ENCODE measurements at regions not wholly inside any gene's neighbourhood (a gene's known extent, or its start where the extent isn't known, plus 50 kb on each side); places are given as distances from the start of the nearest gene placed in this dataset.

GRCh38 chr6:134707342-134708031 is 242.4 kb downstream of the ALDH8A1 start:
- intact Hi-C loops (cut with micrococcal nuclease) = no loop called here
- H3K27ac ChIP-seq (ENCODE audit: insufficient read depth, low read depth, low read length) = no peak overlapping the region

More at GRCh38 chr6:134707342-134708031, 242.4 kb downstream of the ALDH8A1 start:
- H3K9ac ChIP-seq (replicated peaks; ENCODE audit: extremely low read depth, insufficient read depth, low read length) = no peak overlapping the region
- H2AFZ ChIP-seq (ENCODE audit: low read depth, low read length) = no peak overlapping the region
- H3K4me3 ChIP-seq (replicated peaks in 1 of 3; ENCODE audit: insufficient read depth in 1 of 3, low read depth in 1 of 3, low read length in 3 of 3) = no peak overlapping the region
- BruUV-seq (replicated peaks) = no TSS peak
- H3K4me1 ChIP-seq (ENCODE audit: control insufficient read depth, extremely low read depth, insufficient read depth, low read length) = no peaks in the 10 kb centered on the region
- H3K27me3 ChIP-seq (ENCODE audit: control insufficient read depth in 2 of 2, insufficient read depth in 2 of 2, low read length in 2 of 2) = peaks cover 0 to 3% of the 10 kb centered on the region in 2 experiments
- ChIA-PET POLR2A (no interaction called here), CTCF (interaction anchor here (1.8 kb wide), 1 partner anchor 10 kb away, joined by 5 read pairs; no protein-coding TSS in a partner anchor)
- DNase-seq (ENCODE audit: low read depth, low spot score) (no peak), FAIRE-seq (no peak)
- H3K79me2 ChIP-seq (ENCODE audit: control insufficient read depth, insufficient read depth, low read length) = no peaks in the 10 kb centered on the region
- dilution Hi-C loops (cut with MboI; ENCODE audit: extremely low pct_ligation_motif_present, low sequenced_read_pairs) = no loop called here
- no peak for TF ChIP-seq JUN (IDR thresholded peaks at IDR 0.05; ENCODE audit: borderline replicate concordance, insufficient read depth, insufficient read length, low read depth)
- no peak for TF ChIP-seq GATA2 (IDR thresholded peaks at IDR 0.05; ENCODE audit: insufficient read depth, insufficient read length, low read depth, low read length)
- TF ChIP-seq EZH2 (IDR thresholded peaks at IDR 0.05; ENCODE audit: borderline replicate concordance, low read depth, low read length, severe bottlenecking) = no peak
- TF ChIP-seq, protein P1, sequence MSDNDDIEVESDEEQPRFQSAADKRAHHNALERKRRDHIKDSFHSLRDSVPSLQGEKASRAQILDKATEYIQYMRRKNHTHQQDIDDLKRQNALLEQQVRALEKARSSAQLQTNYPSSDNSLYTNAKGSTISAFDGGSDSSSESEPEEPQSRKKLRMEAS (IDR thresholded peaks at IDR 0.05; ENCODE audit: insufficient read depth, insufficient read length) = no peak
- no peak for TF ChIP-seq CTCF (IDR thresholded peaks at IDR 0.05; ENCODE audit: extremely low read depth in 1 of 2, insufficient read depth in 1 of 2, low read depth in 1 of 2, low read length in 2 of 2)
- no peak for TF ChIP-seq POLR2AphosphoS5 (IDR thresholded peaks at IDR 0.05; ENCODE audit: insufficient read depth, low read depth, low read length)
- TF ChIP-seq POLR2A (IDR thresholded peaks at IDR 0.05; ENCODE audit: low read depth, low read length) = no peak
- no peak for TF ChIP-seq FOS (IDR thresholded peaks at IDR 0.05; ENCODE audit: borderline replicate concordance, insufficient read depth, low read length)
- no peak for TF ChIP-seq MYC (IDR thresholded peaks at IDR 0.05; ENCODE audit: low read depth, low read length)
- no peaks in the 10 kb centered on the region for H3K36me3 ChIP-seq (ENCODE audit: control insufficient read depth in 2 of 2, extremely low read depth in 1 of 2, insufficient read depth in 2 of 2, low read length in 2 of 2)
- no peak overlapping the region for H3K4me2 ChIP-seq (ENCODE audit: insufficient read depth, low read length)
- H4K20me1 ChIP-seq (replicated peaks; ENCODE audit: control insufficient read depth, extremely low read depth, insufficient read depth, low read length) = no peaks in the 10 kb centered on the region
- H3K9me3 ChIP-seq (replicated peaks; ENCODE audit: control insufficient read depth, insufficient read depth, low read length) = no peaks in the 10 kb centered on the region
- no peaks in the 10 kb centered on the region for H3K9me1 ChIP-seq (replicated peaks; ENCODE audit: control insufficient read depth, extremely low read depth, insufficient read depth, low read length)

Measured in endothelial cell of umbilical vein (primary cell).